NT2/D1 (cell line): ENCODE measurements at regions not wholly inside any gene's neighbourhood (a gene's known extent, or its start where the extent isn't known, plus 50 kb on each side); places are given as distances from the start of the nearest gene placed in this dataset.

ENCODE experiments used
- SUZ12 ChIP-seq: IDR thresholded peaks from 2 replicates; pipeline ENCODE4 v1.6.1; 2011; ENCODE audit not compliant: insufficient read length, insufficient read depth; ENCODE audit errors: extremely low read depth
- YY1 ChIP-seq: IDR thresholded peaks from 2 replicates; pipeline ENCODE4 v1.6.1; 2011; ENCODE audit not compliant: insufficient read length, insufficient read depth

- no peak for TF ChIP-seq YY1
- no peak for TF ChIP-seq SUZ12
Observed at GRCh38 chr7:10799475-10799874, 174.2 kb upstream of the PHF14 start.
